ENCODE measurements at regions not wholly inside any gene's neighbourhood (a gene's known extent, or its start where the extent isn't known, plus 50 kb on each side); places are given as distances from the start of the nearest gene placed in this dataset.

GRCh38 chr12:76255281-76255680, 92.9 kb downstream of the BBS10 start:
- TF ChIP-seq CTCF (IDR thresholded peaks at IDR 0.05) (no peak), POLR2A (IDR thresholded peaks at IDR 0.05) (no peak)
